ENCODE measurements at regions not wholly inside any gene's neighbourhood (a gene's known extent, or its start where the extent isn't known, plus 50 kb on each side); places are given as distances from the start of the nearest gene placed in this dataset.
"Not testable (repeated sequence)": the region's sequence is repeated elsewhere in the genome, so short reads cannot be mapped to it uniquely, and the experiment has no call there.

DNA sequence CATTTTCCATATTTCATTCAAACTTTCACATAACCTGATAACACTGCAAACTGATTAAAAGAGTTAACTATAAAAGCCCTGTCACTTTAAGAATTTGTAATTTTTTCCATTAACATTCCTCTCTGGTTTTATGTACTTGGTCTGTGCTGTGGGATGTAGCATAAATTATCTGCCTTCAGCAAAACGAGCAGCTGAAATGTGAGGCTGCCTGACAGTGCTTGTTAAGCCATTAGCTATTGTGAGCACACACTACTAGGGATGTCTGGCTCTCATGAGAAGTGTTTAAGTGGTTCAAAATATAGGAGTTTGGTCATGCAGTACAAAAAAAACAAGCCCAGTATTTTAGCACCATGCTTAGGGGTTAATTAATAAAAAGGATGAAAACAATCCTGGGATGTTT lies 63.0 kb downstream of the HOXA1 start:
- no peak for DNase-seq (ENCODE audit: low read depth)

- peak; percentile 40 for DNase-seq (ENCODE audit: low read depth)
These were observed 64.3 kb downstream of the HOXA1 start for GRCh38 chr7:27031289-27032172.

- DNase-seq (ENCODE audit: low read depth), result no peak
These were observed 65.3 kb downstream of the HOXA1 start for GRCh38 chr7:27030393-27031050.

GRCh38 chr7:27025270-27025669 lies 70.5 kb downstream of the HOXA1 start:
- no peak for DNase-seq (ENCODE audit: low read depth)

DNA sequence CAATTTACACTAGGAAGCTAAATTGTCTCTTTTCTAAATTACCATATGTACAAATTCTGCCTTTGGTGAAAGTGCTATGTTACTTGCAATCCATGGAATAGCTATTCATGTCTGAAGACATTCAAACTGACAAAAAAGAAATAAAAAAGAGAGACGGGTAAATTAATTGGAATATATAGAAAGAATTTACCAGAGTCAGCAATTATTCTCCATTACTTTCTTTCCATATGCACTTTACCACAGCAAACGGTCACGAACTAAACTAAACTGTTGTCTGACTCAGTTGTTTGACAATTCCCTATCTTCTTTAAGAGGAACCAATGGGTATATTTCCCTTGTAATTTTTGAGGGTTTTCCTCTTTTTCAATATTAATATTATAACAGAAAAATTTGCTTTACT lies 85.7 kb downstream of the HOXA1 start:
- DNase-seq (ENCODE audit: low read depth), result no peak

DNA sequence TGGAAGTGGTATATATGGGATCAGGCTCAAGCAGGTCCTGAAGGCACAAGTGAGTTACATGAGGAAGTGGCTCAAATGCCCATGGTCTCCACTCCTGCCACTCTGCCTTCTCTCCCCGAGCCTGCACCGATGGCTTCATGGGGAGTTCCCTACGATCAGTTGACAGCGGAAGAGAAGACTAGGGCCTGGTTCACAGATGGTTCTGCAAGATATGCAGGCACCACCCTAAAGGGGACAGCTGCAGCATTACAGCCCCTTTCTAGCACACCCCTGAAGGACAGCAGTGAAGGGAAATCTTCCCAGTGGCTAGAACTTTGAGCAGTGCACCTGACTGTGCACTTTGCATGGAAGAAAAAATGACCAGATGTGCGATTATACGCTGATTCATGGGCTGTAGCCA lies 95.3 kb downstream of the HOXA1 start:
- no peak for DNase-seq (ENCODE audit: low read depth)

- not testable (repeated sequence) for DNase-seq (ENCODE audit: low read depth)
These were observed 97.5 kb downstream of the HOXA1 start for GRCh38 chr7:26998284-26998683.

GRCh38 chr7:26995666-26996065 lies 100.1 kb downstream of the HOXA1 start:
- no peak for DNase-seq (ENCODE audit: low read depth)

DNA sequence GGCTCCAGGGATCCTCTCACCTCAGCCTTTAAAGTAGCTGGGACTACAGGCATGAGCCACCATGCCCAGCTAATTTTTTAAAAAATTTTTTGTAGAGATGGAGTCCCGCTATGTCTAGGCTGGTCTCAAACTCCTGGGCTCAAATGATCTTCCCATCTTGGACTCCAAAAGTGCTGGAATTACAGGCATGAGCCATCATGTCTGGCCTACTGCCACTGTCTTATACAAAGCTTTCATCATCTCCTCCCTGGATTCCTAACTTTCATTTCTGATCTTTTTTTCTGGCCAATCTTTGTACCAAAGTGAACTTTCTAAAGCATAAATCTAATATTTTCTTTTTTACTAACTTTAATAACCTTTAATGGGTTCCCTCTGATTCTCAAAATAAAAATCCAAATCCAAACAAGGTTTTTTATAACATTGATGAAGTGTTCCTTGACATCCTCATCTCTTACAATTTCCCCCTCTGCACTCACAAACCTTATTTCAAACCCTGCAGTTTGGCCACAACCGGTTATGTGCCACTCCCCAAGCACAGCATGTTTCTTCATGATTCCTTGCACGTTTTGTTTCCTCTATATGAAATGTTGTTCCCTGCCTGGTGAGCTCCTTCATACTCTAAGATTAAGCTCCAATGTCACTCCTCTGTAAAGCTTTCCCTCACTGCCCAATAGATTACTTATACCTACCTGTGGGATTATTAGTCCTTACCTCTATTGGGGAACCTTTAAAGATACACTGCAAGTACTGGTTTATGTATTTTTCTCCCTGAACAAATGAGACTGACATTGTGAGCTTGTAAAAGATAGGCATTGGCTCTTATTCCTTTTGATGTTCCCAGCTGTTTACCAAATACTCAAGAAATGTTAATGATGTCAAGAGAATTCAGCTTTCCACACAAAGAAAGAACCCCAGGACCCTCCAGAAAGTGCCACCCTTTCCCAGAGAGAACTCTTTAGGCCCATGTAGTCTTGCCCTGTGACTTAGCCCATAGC lies 101.7 kb downstream of the HOXA1 start:
- peak; percentile 2 for DNase-seq (ENCODE audit: low read depth)

GRCh38 chr7:26992670-26993069 lies 103.1 kb downstream of the HOXA1 start:
- no peak for DNase-seq (ENCODE audit: low read depth)

GRCh38 chr7:26991796-26992195 lies 104.0 kb downstream of the HOXA1 start:
- no peak for DNase-seq (ENCODE audit: low read depth)

- DNase-seq (ENCODE audit: low read depth), result no peak
These were observed 105.7 kb downstream of the HOXA1 start for GRCh38 chr7:26989897-26990670.

DNA sequence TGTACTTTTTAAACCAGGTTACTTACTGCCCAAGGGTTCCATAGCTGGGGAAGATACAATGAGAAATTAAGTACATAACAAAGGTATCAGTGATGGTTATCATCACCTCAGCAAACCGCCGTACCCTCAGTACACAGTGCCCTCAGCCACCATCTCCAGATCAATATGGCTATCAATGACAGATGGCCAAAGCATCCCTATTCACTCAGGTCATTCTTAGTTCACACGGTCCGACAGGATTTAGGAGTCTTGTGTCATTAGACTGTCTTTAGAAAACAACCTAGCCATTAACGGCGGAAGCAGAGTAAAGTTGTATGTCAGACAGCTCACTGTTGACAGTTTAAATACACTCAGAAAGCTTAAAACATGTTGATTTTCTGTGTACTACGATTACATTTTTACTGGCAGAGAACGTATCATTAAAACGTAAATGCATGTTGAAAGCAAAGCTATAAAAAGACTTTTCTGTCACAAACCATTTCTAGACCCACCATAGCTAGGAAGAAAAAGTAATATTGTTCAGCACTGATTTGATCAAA lies 106.9 kb downstream of the HOXA1 start:
- no peak for DNase-seq (ENCODE audit: low read depth)

- no peak for DNase-seq (ENCODE audit: low read depth)
These were observed 108.5 kb downstream of the HOXA1 start for GRCh38 chr7:26987338-26987737.

DNA sequence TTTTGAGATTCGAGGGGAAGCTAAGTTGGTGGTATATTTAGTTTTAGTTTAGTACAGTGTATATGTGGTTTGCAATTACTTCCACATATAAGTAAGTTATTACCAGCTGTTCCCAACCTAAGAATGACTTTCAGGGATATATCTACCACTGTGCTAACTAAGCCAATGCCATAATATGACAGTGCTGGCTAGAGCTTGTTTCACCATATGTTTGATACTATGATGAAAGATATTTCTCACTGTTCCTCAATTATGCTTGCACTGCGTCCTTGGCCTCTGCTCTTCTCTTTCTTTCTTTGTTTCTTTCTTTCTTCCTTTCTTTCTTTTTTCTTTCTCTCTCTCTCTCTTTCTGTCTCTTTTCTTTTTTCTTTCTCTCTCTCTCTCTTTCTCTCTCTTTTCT lies 113.8 kb upstream of the SKAP2 start:
- no peak for DNase-seq (ENCODE audit: low read depth)

GRCh38 chr7:26976840-26977239 lies 112.5 kb upstream of the SKAP2 start:
- no peak for DNase-seq (ENCODE audit: low read depth)

DNA sequence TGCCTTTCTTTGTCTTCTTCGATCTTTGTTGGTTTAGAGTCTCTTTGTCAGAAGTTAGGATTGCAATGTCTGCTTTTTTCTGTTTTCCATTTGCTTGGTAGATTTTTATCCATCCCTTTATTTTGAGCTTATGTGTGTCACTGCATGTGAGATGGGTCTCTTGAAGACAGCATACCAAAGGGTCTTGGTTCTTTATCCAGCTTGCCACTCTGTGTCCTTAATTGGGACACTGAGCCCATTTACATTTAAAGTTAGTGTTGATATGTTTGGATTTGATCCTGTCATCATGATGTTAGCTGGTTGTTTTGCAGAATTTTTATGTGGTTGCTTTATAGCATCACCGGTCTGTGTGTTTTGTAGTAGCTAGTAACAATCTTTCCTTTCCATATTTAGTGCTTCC lies 107.5 kb upstream of the SKAP2 start:
- DNase-seq (ENCODE audit: low read depth), result not testable (repeated sequence)

DNA sequence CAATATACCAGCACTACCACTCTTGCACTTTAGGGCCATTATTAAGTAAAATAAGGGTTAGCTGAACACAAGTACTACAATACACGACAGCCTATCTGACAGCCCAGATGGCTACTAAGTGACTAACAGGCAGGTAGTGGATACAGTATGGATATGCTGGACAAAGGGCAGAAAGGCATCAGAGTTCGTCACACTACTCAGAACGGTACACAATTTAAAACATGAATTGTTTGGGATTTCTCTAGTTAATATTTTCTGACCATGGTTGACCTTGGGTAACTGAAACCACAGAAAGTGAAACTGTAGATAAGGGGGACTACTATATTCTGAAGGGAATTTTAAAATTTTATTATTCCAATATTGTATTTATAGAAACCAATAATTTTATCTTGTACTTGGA lies 101.3 kb upstream of the SKAP2 start:
- DNase-seq (ENCODE audit: low read depth), result no peak

DNA sequence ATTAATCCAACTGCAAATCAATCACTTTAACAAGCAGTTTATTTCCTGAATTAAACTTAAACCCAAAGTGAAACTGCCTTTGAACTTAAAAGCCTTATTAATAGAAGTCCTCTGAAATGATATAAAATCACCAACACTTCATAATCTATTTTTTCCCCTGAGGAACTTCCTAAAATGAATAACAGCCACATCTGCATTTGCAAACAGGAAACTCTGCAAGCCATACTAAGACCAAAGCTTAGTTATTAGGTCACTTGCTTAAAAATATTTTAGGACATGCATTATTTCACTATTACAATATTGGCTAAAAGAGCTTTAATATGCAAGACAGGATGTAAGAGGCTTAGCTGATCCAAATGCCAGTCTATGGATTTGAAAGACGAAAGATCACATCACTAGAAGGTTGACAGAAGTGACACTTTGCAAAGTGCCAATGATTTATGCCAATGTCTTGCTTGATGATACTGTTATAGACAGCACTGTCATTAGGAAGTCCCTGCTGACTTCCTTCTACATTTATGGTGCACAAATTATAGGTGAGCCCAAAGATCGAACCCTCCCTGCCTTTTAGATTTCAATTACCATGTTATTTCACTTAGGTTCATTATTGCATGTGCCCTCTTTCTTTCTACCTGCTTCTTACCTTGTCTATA lies 99.9 kb upstream of the SKAP2 start:
- DNase-seq (ENCODE audit: low read depth), result no peak

DNA sequence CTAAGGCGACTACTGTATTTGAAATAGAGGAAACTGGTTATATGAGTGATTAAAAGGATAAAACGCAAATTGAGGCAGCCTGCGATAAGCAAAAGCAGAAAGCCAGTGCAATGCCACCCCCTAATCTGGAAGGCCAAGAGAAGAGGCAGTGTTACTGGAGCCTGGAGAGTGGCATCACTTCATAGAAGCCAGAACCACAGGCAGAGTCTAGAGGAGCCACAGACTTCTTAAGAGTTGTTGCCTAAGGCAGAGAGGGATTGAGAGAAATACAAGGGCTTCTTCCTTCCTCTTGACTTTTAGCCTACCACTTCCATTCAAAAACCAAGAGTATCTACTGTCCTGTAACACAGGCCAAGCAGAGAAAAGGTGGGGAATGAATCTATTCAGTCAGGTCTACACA lies 94.9 kb upstream of the SKAP2 start:
- DNase-seq (ENCODE audit: low read depth), result no peak

DNA sequence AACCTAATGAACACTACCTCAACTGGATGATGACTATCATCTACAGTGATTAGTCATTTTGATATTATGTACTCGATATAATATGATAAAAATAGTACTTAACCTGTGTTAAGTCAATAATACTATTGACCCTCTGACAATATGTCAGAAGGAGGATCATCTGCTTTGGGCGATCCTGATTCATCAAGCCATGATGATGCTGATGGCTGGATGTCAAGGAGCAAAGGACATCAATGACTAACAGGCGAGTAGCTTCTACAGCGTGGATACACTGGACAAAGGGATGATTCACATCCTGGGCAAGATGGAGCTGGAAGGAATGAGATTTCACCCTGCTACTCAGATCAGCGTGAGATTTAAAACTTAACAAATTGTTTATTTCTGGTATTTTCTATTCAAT lies 94.4 kb upstream of the SKAP2 start:
- peak; percentile 93 for DNase-seq (ENCODE audit: low read depth)
